GM21360 (cell line): ENCODE measurements at regions not wholly inside any gene's neighbourhood (a gene's known extent, or its start where the extent isn't known, plus 50 kb on each side); places are given as distances from the start of the nearest gene placed in this dataset.
"Not testable (repeated sequence)": the region's sequence is repeated elsewhere in the genome, so short reads cannot be mapped to it uniquely, and the experiment has no call there.

Experiments used
- ATAC-seq: cut with Tn5 transposase; IDR thresholded peaks from one replicate; pipeline ENCODE4 v1.9.1; 2021; ENCODE audit warnings: mild to moderate bottlenecking, moderate library complexity; ENCODE audit not compliant: unreplicated experiment

DNA sequence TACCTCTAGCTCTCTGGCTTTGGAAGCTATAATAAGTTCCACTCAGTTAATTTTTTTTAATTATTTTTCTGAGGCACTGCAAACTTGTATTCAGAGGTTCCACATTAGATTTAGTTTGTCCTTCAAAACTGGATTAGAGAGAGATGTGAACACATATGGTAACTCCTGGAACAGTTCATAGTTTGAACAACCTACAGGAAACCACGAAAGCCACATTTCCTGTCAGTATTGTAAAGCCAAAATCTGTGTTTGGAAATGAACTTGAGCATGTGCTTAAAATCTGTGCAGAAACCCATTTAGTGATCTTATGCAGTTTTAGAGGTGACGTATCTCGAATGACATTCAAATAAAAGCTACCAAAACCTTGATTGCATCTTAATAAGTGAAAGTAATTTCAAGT, 1952.0 kb downstream of the OLFM4 start:
- ATAC-seq: no peak

- no peak for ATAC-seq
These were observed 1960.8 kb downstream of the OLFM4 start for GRCh38 chr13:54989418-54989817.

DNA sequence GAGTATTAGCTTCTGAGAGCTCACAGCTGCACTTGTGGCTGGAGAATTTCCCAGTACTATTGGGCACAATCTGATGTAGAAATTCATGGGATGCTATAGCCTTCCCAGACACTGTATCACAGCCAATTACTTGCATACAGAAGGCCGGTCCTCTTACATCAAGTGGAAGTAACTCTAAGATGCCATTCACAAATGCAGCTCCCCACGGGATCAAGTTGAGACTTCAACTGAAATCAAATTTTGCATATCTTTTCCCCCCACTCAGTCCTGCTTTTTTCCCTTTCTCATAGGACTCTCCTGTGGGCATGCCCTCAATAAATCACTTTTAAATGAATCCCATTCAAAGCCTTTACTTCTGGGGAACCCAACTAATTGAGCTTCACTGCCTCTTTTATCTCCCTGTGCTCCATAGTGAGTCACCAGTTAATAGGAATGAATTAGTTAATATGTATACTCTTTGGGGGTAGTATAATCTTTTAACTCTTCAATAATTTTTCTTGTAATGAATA, 1970.8 kb downstream of the OLFM4 start:
- no peak for ATAC-seq

GRCh38 chr13:55000043-55000442, 1971.4 kb downstream of the OLFM4 start:
- no peak for ATAC-seq

- ATAC-seq: no peak
These were observed 1972.2 kb downstream of the OLFM4 start for GRCh38 chr13:55000844-55001243.

- no peak for ATAC-seq
These were observed 1973.3 kb downstream of the OLFM4 start for GRCh38 chr13:55001881-55002280.

DNA sequence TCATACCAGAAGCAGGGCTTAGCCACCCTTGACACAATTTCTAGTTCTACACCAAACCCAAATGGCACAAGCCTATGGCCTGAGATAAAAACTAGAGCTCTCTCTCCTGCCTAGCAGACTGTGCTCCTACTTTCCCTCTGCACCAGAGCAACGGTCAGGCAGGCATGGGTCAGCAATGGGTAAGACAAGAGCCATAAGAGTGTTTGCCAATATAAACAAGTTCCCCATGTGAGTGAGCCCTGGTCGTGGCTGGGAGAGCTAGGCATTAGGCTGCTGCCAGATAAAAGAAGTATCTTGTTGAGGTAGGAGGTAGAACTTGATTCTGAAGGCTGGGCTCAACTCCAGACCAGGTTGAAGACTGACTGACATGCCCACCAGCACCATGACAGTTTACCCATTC, 1979.1 kb downstream of the OLFM4 start:
- ATAC-seq: no peak

- no peak for ATAC-seq
These were observed 1984.4 kb downstream of the OLFM4 start for GRCh38 chr13:55013051-55013450.

GRCh38 chr13:55029280-55029679, 2000.7 kb downstream of the OLFM4 start:
- ATAC-seq: no peak

GRCh38 chr13:55038230-55038629, 2009.6 kb downstream of the OLFM4 start:
- ATAC-seq: no peak

DNA sequence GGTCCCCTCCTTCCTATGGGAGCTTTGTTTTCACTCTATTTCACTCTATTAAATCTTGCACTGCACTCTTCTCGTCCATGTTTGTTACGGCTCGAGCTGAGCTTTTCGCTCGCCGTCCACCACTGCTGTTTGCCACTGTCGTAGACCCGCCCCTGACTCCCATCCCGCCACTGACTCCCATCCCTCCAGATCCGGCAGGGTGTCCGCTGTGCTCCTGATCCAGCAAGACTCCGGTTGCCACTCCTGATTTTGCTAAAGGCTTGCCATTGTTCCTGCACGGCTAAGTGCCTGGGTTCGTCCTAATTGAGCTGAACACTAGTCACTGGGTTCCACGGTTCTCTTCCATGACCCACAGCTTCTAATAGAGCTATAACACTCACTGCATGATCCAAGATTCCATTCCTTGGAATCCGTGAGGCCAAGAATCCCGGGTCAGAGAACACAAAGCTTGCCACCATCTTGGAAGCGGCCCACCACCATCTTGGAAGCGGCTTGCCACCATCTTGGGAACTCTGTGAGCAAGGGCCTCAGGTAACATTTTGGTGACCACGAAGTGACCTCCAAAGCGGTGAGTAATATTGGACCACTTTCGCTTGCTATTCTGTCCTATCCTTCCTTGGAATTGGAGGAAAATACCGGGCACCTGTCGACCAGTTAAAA, 2025.4 kb downstream of the OLFM4 start:
- ATAC-seq: not testable (repeated sequence)

- not testable (repeated sequence) for ATAC-seq
These were observed 2027.1 kb downstream of the OLFM4 start for GRCh38 chr13:55055666-55056065.

DNA sequence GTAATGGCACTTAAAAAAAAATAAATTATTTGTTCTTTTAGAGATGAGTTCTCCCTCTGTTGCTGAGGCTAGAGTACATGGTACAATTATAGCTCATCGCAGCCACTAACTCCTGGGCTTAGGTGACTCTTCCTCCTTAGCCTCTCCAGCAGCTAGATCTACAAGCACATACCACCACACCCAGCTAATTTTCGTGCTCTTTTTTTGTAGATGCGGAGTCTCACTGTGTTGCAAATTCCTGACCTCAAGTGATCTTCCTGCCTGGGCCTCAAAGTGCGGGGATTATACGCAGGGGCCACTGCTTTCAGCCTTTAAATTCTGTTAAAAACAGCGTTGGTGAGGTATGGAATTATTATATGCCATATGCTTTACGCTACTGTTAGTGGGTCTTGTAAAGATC, 2034.0 kb downstream of the OLFM4 start:
- ATAC-seq: no peak

DNA sequence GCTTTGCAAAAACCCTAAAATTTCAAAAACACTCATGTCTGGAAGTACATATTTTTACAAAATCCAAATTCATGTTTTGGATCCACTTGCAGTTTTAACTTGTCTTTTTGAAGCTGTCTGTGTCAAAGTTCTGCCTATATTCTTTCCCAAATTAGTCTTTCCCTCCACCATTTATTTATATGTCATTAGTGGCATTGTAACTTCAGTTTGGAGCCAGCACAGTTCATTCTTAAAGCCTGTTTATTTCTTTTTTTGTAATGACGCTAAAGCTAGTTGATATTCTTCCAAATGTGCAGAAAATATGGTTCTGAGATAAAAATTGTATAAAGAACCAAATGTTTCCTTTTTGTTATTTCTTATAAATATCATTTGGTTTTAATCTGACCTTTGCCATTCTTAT, 2039.3 kb downstream of the OLFM4 start:
- ATAC-seq: no peak

DNA sequence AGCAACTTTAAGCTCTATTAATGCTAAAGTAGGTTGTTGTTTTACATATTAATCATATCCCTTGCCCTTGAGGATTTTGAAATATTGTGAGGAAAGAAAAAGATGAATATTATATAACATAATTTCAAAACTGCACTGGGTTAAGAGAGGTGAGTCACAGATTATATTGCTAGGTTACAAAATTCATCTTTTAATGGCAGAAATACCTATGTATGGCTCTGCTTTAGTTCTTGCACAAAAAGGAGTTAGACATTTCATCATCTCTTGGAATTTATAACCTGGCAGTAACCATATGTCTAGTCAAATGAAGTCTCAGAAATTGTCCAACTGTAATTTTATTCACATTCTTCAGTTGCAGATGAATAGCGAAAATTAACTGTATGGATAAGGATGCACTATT, 2041.1 kb downstream of the OLFM4 start:
- no peak for ATAC-seq

- ATAC-seq: no peak
These were observed 2044.4 kb downstream of the OLFM4 start for GRCh38 chr13:55073000-55073399.

GRCh38 chr13:55084630-55085029, 2056.0 kb downstream of the OLFM4 start:
- no peak for ATAC-seq

- no peak for ATAC-seq
These were observed 2053.6 kb upstream of the PRR20A start for GRCh38 chr13:55087085-55087484.

DNA sequence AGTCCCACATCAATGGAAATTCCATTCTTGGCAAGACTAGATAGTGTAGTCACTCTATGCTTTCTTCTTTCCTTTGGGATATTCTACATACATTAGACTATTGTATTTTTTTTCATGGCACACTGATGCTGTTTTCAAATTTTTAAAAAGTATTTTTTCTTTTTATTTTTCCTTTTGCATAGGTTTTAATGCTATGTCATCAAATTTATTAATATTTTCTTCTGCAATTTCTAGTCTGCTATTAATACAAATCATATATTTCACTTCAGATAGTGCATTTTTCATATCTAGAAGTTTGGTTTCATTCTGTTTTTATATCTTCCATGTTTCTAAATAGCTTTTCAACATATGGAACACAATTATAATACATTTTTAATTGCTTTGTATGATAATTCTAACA, 2050.1 kb upstream of the PRR20A start:
- no peak for ATAC-seq

- no peak for ATAC-seq
These were observed 2049.5 kb upstream of the PRR20A start for GRCh38 chr13:55091172-55091571.

DNA sequence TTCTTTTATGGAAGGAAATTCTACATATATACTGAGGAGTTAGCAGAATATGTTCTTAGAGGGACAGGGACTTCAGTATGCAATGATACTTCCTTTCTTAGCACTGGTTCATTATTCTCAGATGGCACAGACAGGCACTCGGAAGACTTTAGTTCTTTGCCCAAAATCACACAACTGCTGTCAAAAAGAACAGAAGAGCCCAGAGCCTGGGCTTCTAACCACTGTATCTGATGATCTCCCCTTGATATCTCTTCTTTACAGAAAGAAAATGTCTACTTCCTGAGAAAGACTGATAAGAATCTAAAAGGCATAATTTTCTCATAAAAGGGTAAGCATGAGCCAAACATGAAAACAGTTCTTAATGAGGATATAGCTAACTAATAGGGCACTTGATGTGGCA, 2034.2 kb upstream of the PRR20A start:
- ATAC-seq: no peak

GRCh38 chr13:55120631-55121030, 2020.1 kb upstream of the PRR20A start:
- ATAC-seq: no peak

DNA sequence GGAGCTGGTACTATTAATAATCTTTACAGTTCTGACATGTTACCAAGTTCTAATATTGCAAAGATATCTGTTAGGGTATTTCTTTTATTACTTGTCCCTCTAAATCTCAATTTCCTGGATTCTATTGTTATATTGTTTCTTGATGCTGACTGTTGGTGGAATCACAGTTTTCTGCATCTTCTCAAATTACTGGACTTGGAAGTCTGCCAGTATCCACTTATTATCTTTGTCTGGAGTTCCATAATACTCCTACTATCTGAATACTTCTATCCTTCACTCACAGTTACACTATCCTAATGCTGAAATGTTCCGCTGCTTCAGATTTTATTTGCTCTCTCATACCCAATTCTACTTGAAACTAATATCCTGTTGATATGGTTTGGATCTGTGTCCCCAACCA, 1985.7 kb upstream of the PRR20A start:
- no peak for ATAC-seq
